ENCODE measurements at regions not wholly inside any gene's neighbourhood (a gene's known extent, or its start where the extent isn't known, plus 50 kb on each side); places are given as distances from the start of the nearest gene placed in this dataset.
"Not testable (repeated sequence)": the region's sequence is repeated elsewhere in the genome, so short reads cannot be mapped to it uniquely, and the experiment has no call there.

DNA sequence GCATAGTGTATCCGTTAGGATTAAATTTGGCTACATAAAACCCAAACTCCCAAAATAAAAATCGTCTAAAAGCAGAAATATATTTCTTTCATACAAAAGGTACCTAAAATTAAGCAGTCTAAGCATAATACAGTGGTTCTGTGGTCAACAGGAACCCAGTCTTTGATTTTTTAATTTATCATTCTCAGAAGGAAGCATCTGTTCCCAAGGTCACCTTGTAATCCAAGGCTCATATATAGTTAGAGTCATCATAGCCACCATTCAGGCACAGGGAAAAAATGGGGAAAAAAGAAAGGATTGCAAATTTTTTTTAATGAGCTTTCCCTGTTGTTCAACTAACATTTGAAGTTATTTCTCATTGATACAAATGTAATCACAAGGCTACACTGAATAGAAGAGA, 983.2 kb downstream of the PLOD2 start:
- no peak for DNase-seq (ENCODE audit: low spot score)

DNA sequence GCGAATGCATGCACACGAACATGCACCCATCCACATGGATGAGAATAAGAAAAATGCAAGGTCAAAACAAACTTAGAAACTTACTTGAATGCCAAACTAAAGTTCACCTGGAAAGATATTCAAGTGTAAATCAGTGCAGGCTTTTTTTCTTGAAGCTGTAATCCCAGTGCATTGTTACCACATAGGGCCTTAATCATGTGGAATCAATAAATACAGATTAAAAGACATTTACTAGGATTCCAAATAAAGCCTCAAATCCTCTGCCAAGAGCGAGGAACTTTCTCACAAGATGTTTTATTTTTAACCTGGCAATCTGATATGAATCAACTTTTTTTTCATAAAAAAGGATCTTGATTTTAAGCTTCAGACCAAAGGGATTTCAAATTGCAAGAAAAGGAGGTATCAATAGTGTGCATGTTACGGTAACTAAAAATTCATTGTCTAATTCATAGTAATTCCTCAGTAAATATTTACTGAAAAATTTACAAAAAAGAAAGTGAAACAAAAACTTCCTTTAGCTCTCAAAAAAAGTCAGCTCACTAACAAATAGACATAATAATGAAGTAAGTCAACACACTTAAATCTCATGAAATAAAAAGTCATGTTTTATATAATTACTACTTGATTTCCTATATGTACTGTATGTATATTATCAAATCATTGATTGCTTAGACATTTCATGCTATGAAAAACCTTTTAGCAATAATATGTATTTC, 978.6 kb downstream of the PLOD2 start:
- no peak for DNase-seq (ENCODE audit: low spot score)

DNA sequence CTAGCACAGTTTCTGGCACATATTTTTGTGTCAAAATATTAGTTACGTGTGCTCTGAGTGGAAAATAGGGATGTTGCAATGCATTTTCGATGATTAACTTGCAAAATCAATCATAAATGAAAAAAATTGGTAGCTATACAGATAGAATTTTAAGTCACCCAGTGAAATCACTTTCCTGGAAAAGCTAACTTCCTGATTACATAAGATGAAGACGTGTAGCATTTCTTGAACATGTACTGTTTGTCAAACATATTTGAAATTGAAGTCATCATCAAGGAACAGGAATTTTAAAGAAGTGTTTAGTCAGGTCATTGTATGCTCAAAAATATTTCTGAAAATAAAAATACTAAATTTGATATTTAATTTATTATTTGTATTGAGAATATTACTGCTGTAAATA, 977.7 kb downstream of the PLOD2 start:
- no peak for DNase-seq (ENCODE audit: low spot score)

DNA sequence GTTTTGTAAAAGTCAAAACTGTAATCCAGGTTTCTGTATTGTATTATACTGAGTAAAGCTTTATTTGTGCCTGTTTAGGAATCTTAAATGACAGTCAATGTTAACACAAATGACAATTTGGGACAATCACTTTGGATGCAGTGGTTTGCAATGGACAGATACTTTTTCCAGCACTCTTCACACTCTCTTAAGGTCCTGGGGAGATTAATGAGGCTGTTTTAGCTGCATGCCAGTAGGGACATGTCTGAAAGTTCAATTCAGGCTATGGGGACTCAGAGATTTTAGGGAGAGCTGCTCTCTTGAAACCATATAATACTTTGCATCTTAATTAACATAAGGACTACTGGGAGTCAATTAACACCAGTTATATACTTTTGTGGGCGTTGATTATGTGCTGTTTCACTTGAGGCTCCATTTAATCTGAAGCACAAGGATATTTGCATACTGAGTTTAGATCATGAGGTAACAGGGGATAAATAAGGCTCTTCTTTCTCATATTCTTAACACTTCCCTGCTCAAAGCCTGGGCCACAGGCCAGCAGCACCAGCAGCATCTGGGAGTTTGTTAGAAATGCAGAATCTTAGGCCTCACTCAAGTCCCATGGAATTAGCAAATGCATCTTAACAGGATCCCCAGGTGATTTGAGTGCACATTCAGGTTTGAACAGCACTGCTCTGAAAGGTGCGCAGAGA, 972.8 kb downstream of the PLOD2 start:
- no peak for DNase-seq (ENCODE audit: low spot score)

DNA sequence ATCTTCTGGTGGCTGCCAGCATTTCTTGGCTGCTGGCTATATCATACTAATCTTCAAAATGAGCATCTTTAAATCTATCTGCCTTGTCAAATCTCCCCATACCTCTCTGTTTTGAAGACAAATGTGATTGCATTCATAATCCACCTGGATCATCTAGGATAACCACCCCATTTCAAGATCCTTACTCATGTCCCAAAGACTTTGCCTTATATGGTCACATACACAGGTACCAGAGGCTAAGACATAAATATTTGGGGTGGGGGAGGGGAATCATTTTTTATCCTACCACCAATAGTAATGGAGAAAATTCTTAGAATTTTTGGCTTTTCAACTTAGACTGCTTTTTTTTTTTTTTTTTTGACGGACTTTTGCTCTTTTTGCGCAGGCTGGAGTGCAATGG, 970.8 kb downstream of the PLOD2 start:
- no peak for DNase-seq (ENCODE audit: low spot score)

DNA sequence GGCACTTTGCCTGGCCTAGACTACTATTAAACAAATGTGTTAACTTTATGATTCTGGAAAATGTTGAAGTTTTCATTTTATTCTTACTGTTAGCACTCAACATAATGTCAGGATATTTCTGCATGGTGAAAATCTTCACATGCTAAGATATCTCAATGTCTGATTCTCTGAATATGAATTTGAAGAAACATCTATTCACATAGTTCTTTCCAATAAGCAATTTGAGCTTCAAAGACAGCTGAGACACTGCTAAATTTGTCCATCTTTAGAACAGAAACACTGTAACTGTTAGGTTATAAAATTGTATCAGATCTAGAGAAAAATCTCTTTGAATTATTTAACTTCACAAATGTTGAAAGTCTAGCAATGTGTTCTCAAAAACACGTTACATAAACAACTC, 970.2 kb downstream of the PLOD2 start:
- DNase-seq (ENCODE audit: low spot score): no peak

DNA sequence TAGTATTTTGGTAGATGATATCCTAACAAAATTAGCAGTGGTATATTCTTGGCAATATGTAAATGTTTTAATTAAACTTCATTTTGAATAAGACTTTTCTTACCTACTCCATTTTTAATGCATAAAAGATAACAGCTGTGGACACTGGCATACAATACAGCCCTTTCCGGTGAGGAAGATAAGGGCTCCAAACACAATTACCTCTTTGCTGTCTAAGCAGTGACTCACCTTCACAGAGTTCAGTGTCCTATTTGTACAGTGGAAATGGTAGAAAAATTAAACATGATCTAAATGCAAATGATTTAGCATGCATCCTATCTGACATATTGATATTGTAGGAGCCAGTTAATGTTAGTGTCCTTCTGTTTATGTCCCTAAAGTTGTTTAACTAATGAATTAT, 969.4 kb downstream of the PLOD2 start:
- peak; percentile 8 for DNase-seq (ENCODE audit: low spot score)

DNA sequence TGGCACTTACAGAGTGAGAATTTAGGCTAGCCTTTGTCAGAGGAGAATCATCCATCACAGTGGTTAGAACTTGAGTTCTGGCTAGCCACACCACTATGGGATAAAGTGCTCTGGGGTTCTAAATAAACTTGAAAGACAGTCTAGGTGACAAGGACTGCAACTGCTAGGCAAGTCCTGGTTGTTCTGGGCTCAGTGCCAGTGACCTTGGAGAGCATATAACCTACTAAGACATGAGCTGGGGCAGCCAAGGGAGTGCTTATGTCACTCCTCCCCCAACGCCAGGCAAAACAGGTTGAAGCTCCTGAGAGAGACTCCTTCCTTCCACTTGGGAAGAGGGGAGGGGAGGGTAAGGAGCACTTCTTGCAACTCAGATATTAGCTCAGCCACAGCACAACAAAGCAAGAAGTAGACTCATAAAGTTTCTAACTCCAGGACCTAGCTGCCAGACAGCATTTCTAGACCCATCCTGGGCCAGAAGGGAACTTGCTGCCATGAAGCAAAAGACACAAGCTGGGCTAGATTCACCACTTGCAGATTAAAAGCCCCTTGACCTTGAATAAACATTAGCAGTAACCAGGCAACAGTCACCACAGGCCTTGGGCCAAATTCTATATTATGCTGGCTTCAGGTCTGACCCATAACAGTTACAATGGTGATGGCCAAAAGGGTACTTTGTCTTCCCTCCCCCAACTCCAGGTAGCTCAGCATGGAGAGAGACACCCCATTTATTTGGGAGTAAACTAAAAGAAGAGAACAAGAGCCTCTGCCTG, 963.7 kb downstream of the PLOD2 start:
- no peak for DNase-seq (ENCODE audit: low spot score)

DNA sequence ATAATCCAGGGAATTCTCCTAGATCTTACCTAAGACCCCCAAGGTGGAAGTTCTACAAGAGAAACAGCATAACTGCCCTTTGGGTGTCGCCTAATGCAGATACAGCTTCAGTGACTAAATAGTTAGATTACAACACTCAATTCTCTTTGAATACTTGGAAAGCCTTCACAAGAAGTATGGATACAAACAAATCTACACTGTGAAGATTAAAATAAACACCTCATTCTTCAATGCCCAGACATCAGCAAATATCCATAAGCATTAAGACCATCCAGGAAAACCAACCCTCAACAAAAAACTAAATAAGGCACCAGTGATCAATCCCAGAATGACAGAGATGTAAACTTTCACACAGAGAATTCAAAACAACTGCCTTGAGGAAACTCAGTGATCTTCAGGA, 963.2 kb downstream of the PLOD2 start:
- DNase-seq (ENCODE audit: low spot score): no peak

DNA sequence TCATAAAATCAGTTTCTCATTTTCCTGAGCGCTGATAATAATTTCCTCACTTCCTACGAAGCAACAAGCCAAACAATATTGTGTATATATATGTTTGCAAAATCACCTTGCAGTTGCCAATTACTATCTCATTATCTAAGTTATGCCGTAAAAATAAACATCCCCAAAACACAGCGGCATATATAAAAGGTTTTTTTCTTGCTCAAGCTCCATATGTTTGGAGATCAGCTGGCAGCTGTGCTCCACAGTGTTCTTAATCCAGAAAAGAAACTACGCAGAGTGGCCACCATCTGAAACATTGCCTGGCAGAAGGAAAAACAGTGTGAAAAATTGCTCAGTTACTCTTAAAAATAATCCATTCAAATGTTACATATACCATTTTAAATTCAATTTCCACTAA, 951.4 kb downstream of the PLOD2 start:
- DNase-seq (ENCODE audit: low spot score): no peak

DNA sequence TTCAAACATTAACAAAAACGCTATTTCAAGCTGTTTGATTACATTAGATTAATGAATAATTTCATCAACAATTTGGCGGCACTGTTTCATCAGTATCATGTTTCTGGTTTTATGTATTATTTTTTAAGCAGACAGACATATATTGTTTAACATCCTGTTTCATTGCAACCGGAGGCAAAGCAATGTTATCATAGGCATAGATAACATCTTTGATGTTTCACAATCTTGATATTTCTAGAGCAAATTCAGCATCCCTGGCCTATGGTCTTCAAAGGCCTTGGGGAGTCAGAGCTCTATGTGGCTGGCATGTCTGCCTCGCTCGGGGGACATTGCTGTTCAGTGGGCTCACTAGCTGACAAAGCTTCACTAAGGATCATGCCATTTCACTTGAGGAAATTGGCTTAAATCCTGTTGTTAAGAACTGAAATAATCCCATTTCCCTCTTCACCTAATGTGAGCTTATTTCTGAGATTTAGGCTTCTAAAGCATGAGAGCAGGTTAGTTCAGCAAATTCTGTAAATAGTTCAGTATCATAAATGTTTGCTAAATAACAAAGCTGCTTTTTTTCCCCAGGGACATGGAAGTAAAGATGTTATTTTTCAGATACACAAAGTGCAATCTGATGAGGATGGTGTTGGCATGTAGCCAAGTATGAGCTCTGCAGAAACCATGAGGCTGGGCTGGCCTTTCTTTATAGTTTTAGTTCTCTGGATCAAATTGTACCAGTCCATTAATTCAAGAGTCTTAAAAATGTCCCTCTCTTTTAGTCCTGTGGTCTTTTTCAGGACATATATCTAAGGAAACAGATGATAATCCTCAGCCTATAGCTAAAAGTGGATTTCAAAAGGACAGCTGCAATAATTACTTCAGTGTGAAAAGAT, 941.4 kb downstream of the PLOD2 start:
- no peak for DNase-seq (ENCODE audit: low spot score)

DNA sequence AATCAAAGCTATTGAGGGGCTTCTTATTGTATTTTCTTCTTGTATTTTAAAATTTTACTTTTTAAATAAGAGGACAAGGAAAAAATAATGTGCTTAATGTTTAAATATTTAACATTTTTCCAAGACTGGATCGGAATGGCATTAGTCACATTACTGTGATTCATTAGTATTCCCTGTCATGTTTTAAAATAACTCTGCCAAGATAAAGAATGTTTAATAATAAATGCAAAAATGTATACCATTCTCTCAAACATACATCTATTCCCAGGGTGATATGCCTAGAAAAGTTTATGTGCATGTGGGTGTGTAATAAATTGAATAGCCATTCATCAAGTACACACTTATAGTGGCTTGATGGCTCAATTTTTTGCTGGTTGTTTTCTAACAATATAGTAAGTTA, 936.1 kb downstream of the PLOD2 start:
- no peak for DNase-seq (ENCODE audit: low spot score)

DNA sequence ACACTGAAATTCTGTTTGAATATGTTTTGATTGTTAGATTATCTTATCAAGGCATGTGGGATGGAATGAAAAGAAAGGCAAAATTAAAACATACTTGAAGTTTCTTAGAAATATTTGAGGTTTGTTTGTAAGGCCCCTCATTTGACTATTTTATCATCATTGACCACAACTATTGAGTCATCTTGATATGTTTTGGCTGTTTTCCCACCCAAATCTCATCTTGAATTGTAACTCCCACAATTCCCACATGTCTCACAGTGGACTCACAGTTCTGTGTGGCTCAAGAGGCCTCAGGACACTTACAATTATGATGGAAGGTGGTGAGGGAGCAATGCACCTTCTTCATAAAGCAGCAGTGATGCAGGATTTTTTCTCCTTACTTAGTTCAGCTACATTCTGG, 917.1 kb downstream of the PLOD2 start:
- no peak for DNase-seq (ENCODE audit: low spot score)

DNA sequence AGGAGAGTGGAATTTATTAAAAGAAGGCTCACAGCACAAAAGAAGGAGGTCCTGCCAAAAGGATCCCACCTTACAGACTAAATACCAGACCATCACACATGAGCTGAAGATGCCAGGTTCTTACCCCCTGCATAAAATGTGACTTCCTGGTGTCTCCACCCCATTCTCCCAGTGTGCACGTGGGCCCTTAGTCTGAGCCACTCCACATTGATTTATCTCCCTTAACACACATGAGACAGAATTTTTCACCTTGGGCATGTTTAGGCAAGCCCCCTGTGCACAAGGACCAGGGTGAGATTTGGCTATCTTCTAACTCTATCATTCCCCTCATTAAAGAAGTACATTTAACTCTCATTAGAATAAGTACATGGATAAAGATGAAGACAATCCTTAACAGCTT, 916.7 kb downstream of the PLOD2 start:
- no peak for DNase-seq (ENCODE audit: low spot score)

DNA sequence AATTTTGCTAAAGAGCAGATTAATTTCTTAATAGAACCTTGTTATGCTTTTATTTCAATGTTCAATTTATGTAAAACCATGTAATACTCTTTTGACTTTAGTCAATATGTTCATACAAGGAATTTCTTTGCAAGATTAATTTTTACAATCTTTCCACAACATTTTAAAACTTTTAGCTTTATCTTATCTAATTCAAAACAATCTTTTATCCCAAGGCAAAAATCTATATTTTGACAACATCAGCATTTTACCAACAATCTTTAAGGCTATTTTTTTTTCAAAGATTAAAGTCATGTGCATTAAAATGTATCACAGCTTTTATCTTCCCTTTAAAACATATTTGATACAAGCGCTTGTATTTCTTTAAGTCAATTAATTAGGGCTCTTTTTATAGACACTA, 914.7 kb downstream of the PLOD2 start:
- DNase-seq (ENCODE audit: low spot score): no peak

DNA sequence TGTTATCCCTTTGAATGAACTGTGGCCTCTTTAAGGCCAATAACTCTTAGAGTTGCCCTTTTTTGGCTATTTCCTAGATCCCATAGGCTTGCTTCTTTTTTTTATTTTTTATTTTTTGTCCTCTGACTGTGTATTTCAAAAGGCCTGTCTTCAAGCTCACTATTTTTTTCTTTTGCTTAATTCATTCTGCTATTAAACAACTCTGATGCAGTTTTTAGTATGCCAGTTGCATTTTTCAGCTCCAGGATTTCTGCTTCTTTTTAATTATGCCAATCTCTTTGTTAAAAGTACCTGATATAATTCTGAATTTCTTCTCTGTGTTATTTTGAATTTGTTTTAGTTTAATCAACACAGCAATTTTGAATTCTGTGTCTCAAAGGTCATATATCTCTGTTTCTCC, 912.1 kb downstream of the PLOD2 start:
- DNase-seq (ENCODE audit: low spot score): no peak

DNA sequence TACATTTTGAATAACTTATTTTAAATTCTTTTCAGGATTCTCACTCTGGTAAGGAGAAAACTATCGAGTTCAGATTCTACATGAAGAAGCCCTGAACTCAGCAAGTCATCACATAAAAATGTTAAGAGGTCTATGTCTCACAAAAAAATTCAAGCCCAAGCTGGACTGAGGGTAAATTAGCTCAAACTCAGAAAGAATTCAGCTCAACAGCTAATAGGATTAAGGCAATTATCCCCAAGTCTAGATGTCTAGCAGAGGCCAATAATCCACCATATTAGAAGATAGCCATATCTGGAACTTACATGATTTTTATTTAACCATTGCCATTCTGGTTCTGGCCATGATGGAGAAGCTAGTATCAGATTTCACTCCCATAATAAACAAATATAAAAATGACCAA, 909.7 kb downstream of the PLOD2 start:
- no peak for DNase-seq (ENCODE audit: low spot score)

DNA sequence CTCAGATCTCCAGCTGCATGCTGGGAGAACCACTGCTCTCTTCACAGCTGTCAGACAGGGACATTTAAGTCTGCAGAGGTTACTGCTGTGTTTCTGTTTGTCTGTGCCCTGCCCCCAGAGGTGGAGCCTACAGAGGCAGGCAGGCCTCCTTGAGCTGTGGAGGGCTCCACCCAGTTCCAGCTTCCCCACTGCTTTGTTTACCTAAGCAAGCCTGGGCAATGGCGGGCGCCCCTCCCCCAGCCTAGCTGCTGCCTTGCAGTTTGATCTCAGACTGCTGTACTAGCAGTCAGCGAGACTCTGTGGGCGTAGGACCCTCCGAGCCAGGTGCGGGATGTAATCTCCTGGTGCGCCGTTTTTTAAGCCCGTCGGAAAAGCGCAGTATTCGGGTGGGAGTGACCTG, 903.0 kb downstream of the PLOD2 start:
- not testable (repeated sequence) for DNase-seq (ENCODE audit: low spot score)

DNA sequence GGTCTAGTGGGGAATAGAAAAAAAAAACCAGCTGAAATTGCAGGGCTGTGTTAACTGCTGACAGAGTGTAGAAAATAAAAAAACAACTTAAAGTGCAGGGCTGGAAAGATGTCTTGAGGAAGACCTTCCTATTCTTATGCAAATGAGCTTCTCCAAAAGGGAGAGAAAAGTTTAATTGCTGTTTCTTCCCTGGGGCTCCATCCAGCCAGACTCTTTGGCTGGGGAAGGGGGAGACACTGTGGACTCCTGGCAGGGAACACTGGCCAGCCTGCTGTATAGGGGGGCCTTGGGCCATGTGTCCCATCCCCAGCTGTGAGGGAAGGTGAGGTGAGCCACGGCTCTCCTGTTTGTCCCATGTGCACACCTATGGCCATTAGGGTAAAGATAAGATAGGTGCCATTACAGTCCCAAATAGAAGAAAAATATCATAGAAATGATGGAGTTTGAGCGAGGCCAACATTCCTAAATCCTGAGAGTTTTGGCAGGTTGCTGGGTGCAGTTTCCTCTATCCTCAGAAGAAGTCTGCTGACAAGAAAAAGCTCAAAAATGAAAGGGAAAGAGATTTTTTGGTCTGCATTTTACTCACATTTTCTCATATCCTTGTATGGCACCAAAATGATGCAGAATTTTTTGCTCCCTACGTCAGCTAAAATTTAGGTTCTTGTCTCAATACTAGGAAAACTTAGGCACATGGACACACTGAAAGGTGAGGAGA, 901.7 kb downstream of the PLOD2 start:
- DNase-seq (ENCODE audit: low spot score): no peak

DNA sequence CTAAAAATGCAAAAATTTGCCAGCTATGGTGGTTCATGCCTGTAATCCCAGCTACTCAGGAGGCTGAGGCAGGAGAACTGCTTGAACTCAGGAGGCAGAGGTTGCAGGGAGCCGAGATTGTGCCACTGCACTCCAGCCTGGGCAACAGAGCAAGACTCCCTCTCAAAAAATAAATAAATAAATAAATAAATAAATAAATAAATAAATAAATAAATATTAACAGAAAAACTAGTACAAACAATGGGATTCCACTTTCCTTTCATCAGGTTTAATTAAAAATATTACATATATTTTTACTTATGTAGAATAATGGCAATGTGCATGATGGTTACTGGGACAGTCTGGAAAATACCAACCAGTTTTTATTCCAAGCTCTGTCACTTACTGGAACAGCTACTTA, 897.5 kb downstream of the PLOD2 start:
- not testable (repeated sequence) for DNase-seq (ENCODE audit: low spot score)

DNA sequence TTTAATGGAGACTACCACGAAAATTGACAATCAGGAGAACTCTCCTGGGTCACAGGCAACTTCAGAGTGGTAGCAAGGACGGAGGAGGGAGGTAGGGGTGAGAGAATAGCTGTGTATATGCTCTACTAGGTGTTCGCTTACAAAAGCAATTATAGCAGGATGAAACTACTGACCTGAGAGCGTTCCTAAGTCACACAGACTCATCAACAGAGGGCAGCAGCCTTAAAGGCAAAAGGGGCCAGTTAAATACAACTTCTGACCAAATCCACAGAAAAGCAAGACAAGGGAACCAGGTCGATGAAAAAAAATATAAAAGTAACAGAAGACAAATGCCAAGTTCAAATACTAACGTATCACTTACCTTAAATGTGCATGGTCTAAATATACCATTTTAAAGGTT, 894.6 kb downstream of the PLOD2 start:
- DNase-seq (ENCODE audit: low spot score): no peak

DNA sequence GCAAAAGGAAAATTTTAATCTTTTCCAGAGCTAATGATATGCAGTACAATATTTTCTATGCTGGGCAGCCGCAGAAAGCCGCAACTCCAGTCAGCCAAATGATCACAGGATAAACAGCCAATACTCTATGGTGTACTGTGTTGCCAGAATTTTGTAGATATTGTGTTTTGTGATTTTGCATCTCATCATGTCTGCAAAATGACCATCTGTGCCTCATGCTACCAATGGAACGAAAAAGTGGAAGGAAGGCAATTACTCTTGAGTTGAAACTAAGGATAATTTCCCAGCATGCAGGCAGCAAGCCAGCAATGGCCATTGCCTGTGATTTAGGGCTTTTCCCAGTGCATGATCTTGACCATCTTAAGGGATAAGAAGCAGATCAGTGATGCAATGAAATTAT, 891.9 kb downstream of the PLOD2 start:
- no peak for DNase-seq (ENCODE audit: low spot score)

Measured in COLO829 (cell line).